ENCODE measurements at regions not wholly inside any gene's neighbourhood (a gene's known extent, or its start where the extent isn't known, plus 50 kb on each side); places are given as distances from the start of the nearest gene placed in this dataset.

GRCh38 chr12:54762390-54762789 is 91.9 kb upstream of the MUCL1 start:
- TF ChIP-seq POLR2A (IDR thresholded peaks at IDR 0.05) (no peak), CTCF (IDR thresholded peaks at IDR 0.05) (no peak)
